NOMO-1 treated with DMSO at 0.1 percent for 48 hours (cell line): ENCODE measurements at regions not wholly inside any gene's neighbourhood (a gene's known extent, or its start where the extent isn't known, plus 50 kb on each side); places are given as distances from the start of the nearest gene placed in this dataset.
"Not testable (repeated sequence)": the region's sequence is repeated elsewhere in the genome, so short reads cannot be mapped to it uniquely, and the experiment has no call there.

Experiments used
- DNase-seq: peaks from one replicate; lab custom pipeline; 2025; ENCODE audit not compliant: unreplicated experiment; lab: John Stamatoyannopoulos, UW

DNA sequence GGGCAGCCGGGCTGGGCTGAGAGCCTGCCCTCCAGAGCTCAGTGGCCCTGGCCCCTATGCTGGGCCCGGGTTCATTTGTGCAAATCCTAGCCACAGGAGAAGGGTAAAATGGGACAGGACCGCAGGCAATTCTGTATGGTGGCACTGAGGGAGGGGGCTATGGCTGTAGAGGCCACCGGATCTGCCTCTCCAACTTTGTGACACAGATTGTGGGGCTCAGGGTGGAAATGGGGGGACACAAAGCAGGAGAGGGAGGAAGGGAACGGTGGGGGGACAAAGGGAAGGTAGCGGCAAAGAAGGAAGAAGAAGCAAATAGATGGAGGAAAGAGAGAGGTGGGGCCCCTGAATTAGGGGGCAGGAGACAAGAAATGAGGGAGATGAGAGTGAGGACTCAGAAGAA lies 201.1 kb downstream of the SMAD2 start:
- no peak for DNase-seq

DNA sequence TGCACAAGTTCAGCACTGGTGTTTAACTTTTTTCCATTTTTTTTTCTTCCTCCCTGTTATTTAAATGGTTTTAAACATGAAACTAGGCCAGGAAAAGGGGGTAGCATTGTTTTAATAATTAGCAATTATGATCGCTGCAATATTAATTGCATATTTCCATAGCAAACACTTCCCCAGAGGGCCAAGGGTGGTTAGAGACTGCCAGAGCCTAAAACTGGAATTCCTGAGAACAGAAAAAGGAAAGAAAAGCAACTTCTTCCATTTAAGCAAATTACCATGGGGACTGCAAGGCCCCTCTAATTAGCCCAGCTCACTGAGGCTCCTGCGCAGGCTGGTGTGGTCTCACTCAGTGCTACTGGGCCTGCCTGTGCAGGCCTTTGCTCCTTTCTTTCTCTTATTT lies 201.5 kb downstream of the SMAD2 start:
- no peak for DNase-seq

DNA sequence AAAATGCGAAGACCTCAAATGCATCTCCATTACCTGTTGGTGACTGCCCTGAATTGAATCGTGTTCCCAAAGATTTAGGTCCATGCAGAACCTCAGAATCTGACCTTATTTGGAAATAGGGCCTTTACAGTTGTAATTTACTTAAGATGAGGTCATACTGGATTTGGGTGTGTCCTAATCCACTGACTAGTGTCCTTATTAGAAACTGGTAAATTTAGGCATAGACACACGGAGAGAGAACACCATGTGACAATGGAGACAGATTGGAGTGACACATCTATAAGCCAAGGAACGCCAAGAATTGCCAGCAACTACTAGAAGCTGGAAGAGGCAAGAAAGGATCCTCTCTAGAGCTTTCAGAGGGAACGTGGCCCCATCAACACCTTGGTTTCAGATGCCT lies 203.1 kb downstream of the SMAD2 start:
- DNase-seq, result no peak

DNA sequence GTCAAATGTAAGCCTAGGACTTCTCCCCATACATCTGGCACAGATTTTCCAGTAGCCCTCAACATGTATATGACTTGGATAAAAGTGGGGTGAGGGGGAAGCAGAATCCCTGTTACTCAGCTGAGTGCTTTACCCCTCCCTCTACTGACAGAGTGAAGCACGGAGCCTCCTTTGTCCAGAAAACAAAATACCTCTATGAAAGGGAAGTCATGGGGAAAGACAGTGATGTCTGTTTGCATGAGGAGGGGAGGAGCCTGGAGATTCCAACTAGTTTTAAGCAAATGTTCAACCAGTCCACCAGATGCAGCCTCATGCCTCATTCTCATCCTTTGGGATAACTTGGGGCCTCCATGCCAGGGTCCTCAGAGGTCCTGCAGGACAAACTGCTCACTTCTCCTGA lies 203.9 kb downstream of the SMAD2 start:
- no peak for DNase-seq

DNA sequence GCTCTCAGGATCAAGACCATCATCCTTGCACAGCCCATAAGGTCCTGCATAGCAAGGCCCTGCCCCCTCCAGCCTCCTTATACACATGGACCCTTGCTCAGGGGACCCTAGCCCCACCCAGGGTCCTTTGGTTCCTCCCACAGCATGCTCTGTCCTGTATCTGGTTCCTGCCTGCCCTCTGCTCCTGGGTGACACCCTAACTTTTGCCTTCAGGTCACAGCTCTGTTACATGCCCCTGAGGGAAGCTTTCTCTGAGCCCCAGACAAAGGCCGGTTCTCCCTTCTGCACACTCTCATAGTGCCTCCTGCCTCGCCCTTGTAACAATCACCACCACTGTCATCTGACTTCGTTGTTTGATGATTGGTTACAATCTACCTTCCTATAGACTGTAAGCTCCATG lies 204.8 kb downstream of the SMAD2 start:
- DNase-seq, result no peak

DNA sequence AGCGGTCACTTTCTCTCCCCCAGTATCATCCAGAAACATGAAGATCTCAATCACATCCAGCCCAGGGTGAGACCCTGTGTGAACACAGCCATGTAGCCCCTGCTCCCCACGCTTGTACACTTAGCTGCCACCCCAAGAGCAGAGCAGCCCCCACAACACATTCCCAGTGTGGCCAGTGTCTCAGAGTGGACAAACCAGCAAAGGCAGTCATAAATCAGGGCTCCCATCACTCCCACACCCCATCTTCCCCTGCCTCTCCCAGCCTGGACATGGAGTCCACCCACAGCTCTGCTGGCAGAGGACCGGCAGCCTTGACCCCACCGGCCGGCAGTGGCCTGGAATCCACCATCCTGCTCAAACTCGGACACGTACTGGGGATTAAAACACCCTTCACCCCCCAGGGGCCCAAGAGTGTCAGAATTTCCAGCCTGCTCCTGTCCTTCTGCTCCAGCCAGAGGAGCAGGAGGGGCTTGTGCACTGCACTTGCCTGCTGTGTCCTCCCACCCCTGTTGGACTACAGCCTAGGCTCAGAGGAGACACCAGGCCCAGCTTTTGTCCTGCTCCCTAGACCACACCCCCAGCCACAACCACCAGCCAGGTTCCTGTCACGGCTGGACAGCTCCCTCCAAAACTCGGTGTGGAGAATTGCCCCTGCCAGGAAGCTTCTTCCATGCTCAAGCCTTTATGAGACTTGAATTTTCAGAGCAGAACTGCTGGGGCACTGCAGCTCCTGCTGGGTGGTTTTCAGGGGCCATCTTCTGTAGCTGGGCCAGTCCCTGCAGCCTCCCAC lies 206.1 kb downstream of the SMAD2 start:
- no peak for DNase-seq

DNA sequence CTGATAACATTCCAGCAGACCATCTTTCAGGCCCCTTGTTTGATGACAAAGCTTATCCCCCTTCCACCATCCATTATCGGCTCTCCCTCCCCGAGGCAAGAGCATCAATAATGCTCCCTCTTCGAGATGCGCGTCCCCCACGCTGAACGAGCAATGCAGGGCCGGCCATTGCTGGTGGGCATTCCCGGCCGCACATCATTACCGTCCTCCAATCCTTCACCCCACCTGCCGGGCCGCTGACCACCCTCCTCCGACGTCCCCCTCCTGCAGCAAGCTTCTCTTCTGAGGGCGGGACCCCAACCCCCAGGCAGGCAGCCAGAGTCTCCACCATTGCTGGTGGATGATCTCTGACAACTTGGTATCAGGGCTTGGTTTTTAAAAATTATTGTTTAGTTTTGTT lies 208.6 kb downstream of the SMAD2 start:
- DNase-seq, result no peak

DNA sequence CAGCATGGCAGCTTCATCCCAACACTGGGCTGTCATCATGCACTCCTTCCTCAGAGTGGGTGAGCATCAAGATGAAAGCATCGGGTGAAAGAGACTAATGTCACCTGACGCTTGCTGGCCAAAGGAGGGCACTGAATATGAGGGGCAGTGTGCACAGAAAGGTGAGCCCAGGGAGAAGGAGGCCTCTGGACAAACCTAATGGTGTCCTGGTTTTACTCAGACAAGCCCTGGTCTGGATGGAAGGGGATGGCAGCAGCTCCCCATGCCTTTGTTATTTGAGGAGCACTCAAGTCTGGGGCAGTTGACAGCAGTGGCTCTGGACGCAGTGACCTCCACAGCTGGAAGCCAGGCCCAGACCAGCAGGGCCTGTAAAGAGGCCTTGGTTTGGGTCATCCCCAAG lies 209.7 kb downstream of the SMAD2 start:
- no peak for DNase-seq

DNA sequence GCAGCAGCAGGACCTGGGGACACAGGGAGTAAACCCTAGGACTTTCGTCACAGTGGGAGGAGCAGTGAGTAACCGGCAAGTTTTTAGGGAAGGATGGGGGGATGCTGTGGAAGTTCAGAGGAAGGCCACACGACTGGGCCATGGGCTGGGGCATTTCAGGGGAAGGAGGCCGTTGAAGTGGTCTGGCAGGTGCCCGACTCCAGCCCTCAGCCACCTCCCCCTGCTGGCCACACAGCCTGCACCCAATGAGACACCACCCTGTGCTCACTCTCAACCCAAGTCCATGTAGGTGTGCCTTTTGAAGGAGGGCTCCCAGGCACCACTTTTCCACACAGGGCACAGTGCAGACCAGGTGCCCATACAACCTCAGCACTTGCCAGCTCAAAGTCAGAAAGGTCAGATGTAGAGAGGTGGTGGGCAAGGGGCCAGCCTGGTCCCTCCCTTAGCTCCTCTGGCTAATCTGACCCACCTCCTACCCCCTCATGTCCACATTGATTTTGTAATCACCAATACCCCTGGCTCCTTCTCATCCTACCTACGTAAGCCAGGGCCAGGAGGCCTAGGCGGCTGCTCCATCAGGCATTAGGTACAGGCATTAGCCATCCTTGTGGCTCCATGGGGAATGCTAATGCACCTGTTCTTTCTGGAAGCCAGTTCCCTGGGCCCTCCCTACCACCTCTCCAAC lies 211.2 kb downstream of the SMAD2 start:
- DNase-seq, result no peak

DNA sequence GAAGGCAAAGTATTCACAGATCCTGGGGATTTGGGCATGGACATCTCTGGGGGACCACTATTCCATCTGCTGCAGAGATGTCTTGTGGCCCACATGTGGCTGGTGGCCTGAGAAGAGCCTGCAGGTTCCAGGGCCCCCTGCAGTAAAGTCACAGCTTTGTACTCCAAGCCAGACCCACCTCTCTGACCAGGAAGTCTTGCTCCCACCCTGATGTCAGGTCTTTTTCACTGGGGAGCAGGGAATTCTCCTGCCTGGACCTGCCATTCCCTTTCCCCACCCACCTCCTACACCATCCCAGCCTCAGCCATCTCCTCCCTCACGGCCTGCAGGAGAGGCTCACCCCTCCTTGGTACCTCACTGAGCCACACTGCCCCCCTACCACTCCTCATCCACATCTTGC lies 211.8 kb downstream of the SMAD2 start:
- DNase-seq, result no peak

DNA sequence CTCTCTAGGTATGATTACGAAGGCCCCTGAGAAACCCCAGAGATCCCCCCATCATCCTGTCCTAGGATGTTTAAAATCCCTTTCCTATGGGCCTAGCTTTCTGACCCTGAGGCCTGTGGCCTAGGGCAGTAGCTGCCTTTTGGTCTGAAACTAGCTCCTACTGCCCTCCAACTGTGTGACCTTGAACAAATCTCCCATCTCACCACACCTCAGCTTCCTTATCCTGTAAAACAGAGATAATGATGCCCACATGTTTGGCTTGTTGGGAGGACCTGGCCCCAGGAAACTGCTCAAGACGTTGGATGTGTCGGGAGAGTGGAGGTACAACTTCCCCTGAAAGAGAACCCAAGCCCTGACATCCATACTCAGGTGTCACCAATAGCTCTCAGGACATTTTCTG lies 213.2 kb downstream of the SMAD2 start:
- no peak for DNase-seq

DNA sequence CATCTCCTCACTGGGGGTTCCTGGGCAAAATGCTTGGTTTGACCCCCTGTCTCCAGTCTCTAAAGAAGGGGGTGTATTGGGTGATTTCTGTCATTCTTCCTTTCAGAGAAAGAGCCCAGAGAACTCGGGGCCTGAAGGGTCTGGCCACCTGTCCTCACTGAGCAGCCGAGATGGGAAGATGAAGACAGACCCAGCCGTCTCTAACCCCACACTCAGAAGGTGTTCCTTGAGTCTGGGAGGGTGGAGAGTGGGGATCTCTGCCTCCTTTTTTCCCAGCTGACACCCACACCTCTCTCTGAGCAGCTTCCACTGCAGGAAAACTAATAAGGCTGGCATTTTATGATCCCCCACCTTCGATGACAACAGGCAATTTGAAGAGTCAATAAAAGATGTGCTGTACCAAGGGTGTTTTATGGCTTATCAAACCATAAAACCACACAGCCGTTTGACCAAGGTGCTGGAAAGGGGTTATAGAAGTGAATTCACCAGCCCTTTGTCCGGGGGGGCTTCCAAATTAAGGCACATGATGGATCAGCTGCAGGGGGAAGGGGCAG lies 213.8 kb downstream of the SMAD2 start:
- DNase-seq, result no peak

DNA sequence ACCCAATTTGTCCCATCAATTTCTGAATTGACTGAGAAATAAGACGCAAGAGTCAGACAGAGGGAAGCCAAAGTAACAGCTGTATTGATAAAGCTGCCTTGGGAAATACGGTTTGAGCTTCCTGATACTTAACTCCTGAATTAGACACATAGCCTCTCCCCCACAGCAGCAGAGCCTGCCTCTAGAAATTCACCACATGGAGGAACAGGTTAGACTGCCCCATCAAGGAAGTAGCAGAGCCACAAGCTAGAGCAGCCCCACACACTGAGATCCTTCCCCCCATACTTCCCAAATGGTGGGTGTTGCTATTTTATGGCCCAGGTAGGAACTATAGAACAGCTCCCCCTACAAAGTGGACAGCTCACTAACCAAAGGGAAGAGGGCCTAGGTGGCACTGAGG lies 220.0 kb downstream of the SMAD2 start:
- no peak for DNase-seq

DNA sequence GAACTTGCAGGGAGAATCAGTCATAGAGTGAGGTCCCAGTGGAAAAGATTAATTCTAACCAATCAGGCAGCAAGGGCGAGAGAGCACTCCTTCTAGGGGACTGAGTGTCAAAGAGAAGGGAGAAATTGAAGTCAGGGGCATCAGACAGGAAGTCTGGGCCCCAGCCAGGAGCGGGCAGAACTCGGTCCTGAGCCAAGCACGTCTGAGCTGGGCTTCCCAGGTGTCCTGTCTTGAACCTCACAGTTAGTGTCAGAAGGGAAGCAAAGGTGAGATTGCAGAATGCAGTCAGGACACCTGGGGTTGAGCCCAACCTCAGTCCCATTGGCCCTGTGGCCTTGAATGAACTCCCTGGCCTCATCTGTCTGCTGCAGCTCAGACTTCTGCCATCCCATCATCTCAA lies 220.9 kb downstream of the SMAD2 start:
- DNase-seq, result no peak

DNA sequence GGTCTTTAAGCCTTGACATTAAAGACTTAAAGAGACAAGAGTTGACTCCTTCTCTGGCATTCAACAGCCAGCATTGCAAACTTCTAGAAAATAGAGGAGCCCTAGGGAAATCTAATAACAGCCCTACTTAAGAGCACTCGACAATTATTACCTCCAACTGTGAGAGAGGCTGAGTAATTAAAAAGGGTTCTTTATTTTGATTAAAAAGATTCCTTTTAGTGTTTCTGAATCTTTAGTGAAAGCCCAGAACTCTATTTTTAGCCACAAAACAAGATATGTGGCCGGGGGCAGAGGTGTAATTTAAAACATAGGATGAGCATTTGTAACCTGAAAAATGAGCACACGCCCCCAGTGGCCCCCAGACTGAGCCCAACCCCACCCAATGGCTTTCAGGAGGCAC lies 222.3 kb downstream of the SMAD2 start:
- DNase-seq, result no peak

DNA sequence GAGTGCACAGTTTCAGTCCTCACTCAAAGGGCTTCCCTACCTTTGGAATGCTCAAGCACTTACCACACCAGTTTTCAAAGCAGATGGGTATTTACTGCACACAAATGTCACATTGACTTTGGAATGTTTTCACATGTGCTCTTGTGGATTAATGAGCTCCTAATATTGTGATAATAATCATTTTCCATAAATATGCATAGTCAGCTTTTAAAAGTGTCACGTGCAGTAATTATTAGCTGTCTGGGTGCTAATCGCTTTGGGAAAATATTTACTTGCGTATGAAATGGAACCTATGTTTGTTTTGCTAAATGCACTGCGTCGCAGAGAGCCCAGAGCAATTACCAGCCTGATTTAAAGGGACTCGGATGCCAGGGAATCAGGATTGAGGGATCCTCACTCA lies 229.3 kb downstream of the SMAD2 start:
- DNase-seq, result no peak

DNA sequence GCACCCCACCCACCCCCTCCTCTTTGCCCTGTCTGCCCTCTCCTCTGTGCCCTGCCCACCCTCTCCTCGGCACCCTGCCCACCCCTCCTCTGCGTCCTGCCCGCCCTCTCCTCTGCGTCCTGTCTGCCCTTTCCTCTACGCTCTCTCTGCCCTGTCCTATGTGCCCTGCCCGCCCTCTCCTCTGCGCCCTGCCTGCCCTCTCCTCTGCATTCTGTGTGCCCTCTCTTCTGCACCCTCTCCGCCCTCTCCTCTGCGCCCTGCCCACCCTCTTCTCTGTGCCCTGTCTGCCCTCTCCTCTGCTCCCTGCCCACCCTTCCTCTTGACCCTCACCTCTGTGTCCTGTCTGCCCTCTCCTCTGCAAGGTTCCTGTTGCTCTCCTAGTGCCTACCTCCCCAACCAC lies 233.6 kb downstream of the SMAD2 start:
- no peak for DNase-seq

DNA sequence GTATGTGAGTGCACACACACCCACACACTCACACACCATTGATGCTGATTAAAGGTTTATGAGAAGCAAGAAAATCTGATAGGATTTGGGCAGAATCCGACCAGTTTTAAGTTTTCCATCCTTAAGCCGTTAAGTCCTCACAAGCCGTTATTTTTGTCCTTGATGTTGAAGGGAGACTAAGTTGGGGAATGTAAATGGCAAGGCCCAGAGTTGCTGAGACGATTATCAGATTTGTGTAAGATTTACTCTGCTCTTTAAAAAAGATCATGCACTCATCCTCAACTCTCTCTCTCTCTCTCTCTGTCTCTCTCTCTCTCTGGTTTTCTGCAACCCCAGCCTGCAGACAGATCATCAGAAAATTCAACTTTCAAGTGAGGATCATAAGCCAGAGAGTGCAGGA lies 238.8 kb downstream of the SMAD2 start:
- DNase-seq, result no peak

DNA sequence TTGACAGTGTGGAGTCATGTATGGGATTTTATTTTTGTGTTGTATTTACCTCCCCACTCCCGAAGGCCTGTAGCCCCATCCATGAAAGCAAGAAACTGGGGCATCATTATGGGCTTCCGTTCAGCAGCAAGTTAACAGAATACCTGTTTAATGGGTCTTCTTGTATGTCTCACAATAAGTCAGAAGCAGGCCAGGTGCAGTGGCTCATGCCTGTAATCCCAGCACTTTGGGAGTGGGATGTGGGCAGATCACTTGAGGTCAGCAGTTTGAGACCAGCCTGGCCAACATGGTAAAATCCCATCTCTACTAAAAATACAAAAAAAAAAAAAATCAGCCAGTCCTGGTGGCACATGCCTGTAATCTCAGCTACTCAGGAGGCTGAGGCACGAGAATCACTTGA lies 239.7 kb downstream of the SMAD2 start:
- DNase-seq, result not testable (repeated sequence)

DNA sequence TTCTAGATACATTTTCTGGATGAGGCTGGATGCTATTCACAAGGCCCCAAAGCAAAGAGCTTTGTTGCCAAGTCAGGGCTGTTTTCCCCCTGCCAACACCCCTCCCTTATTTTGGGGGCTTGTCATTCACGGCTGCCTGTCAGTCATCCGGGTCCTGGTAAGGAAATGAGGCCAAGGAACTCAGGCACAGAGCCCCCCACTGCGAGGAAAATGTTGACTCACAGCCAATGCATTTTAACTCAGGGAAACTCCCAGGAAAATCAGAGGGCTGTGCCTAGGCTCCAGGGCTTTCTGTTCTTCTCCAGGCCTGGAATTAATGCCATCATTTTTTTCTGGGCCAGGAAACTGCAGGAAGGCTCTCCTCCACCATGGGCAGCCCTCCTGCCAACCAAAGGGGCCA lies 241.1 kb downstream of the SMAD2 start:
- no peak for DNase-seq

DNA sequence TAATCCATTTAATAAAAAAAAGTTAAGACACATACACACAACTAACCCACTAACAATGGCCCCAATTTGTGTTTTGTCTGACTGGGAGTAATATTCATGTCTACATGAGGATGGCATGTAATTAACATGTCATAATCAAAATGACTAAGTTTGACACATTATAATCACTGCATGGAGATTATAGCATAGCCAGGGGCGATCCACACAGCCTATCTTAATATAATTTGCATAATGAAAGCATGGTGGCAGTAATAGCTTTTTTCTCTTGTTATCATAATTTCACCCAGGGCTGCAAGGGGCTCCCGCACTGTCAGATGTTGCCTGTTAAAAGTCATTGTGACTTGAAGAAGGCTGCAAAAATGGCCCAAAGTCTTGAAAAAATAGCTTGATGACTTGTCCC lies 243.7 kb downstream of the SMAD2 start:
- DNase-seq, result no peak

DNA sequence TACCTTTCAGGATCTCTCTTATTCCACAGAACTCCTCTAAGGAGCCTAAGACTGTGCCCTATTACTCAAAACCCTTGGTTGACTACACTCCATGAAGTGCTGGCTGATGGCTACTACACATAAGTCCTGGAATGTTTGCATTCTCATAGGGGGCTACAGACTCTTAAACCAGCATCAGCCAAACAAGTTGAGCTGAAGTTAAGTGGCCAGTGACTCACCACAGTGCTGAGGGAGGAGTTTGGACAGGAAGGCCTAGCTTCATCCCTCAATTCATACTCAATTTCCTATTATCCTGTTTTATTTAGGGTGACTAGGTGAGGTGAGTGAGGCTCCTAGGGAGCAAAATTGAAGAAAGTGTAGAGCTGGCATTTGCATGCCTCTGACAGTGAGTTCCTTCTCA lies 246.7 kb downstream of the SMAD2 start:
- DNase-seq, result no peak

DNA sequence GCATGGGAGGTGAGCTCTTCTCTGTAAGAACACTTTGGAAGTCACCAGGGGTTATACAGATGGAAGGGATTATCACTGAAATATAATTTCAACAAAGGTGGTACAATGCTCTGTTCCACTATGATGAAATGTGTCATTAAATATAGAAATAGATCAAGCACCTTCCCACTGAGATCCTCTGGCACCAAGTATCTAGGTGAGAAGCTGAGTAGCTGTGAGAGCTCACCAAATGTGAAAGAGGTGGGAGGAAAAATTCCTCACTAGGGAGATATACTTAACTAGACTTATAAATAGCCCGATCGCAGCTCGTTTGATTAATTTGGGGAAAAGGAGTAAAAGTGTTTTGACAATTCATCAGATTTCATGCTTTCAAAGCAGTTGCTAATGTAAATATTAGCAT lies 247.6 kb downstream of the SMAD2 start:
- no peak for DNase-seq
